Superior temporal gyrus (tissue), 1 donor: ENCODE measurements at regions not wholly inside any gene's neighbourhood (a gene's known extent, or its start where the extent isn't known, plus 50 kb on each side); places are given as distances from the start of the nearest gene placed in this dataset.
A peak's percentile ranks its signal among the peaks of the same experiment; 100 is the strongest.

Experiments used
- DNase-seq: peaks from one replicate; pipeline ENCODE4 v3.0.0-alpha.2; 2016; ENCODE audit errors: extremely low spot score

DNA sequence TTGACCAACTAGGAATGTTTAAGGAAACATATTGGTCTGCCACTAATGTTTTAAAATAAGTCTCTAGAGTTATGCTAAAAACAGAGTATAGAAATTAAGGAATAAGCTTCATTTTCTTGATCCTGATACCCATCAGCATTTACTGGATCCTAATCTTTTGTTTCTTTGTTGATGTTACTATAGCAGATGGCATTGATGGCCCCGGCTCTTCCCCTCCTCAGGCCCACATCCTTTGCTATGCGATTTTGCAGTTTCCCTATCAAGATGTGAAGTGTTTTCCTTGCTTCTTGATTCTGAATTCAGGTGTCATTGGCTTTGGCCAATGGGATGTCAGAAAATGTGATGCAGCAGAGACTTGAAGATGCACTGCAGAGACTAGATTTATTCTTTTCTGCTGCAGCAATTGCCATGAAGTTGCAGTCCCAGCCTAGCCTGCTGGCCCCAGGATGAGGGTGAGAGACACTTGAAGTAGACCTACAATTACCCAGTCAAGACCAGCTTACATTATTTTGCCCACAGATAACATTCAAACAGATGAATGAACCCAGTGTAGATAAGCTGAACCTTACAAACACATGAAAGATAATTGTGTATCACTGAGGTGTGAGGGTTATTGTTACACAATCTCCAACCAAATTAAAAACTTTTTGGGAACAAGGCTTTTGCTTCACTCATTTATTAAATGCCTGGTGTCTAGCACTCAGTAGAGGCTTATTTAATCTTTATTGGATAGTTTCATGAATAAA is 115.2 kb upstream of the ITGA4 start:
- no peak for DNase-seq

- DNase-seq = no peak
Measured at GRCh38 chr2:181348107-181348837, 108.9 kb upstream of the ITGA4 start.

GRCh38 chr2:181352158-181352557 is 105.0 kb upstream of the ITGA4 start:
- no peak for DNase-seq

DNA sequence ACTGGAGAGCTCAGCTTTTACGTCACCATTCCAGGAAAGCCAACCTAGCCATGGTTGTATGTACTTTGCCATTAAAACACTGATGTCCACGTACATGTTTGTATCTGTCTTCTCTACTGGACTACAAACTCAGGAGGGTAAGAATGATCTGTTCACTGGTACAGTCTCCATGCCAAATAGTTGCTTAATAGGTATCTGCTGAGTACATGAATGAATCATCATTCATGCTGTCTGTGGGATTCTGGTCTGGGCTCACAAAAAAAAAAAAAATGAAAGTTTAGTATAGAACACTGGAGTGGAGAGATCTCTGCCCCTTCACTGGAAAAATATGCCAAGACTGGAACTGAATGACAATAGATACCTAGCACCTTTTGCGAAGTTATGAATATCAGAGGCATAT is 102.6 kb upstream of the ITGA4 start:
- DNase-seq = no peak

DNA sequence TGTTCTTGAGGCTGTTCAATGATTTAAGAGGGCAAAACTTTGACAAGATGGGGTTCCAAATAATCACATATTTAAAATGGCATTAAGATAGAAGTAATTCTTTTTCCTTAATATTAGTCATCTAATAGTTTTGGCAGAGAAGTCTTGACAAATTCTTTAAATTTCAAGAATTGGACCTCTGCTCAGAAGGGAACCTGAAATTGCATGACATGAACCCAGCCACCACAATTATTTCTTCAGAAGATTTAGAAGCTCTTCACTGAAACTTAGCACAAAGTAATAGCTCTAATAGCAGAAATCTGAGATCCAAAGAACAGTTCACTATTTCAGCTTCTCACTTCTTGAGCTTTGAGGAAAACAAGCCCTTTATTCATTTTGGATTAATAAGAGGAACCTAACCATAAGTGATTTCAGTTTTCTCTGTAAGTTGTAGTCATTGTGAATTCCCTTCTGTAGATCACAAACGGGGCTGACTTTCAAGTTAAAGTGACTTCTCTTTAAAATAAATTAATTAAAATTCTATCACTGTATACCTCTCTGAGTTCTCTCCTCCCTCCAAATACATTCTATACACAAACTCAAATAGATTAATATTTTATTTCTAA is 100.6 kb upstream of the ITGA4 start:
- no peak for DNase-seq

- DNase-seq = no peak
Measured at GRCh38 chr2:181357979-181358378, 99.2 kb upstream of the ITGA4 start.

DNA sequence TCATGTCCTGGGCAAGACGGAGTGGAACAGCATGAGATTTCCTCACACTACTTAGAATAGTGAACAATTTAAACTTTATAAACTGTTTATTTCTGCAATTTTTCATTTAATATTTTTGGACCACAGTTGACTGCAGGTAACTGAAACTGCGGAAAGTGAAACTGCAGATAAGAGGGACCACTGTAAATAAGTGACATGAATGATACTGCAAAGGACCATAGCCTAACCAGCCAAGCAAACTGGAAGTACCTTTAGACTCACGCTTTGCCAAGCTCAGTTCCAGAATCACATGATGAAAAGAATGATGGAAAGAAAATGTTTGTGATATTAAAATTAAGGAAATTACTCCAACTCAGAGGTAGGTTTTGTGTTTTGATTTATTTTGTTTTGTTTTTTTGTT is 94.6 kb upstream of the ITGA4 start:
- no peak for DNase-seq

- DNase-seq = no peak
Measured at GRCh38 chr2:181363164-181363563, 94.0 kb upstream of the ITGA4 start.

DNA sequence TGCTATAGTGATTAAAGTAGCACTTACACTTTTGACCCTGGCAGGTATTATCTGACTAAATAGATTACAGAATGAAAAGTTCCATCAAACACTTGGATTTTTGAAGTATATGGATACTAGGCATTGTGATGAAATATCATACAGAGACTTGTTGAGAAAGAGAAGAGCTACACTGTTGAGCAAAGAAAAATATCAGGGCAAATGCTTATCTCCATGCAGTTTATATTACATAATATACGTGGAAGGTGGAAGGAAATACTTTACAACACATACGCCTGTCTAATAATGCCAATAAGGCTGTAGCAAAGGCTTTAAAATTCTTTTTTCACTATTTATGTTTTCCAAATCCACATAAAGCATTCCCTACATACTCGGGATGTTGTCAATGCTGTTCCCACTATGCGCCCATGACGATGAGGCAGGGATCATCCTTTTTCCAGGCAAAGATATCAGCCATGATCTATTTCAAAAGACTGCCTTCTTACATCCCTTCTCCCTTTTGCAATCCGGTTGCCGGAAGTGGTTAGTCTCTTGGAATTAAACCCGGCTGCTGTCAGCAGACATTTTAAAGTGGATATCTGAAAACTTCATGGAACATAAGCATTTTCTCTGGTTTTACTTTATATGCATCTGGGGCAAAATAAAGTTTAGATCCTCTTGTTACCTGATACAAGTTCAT is 92.6 kb upstream of the ITGA4 start:
- no peak for DNase-seq

DNA sequence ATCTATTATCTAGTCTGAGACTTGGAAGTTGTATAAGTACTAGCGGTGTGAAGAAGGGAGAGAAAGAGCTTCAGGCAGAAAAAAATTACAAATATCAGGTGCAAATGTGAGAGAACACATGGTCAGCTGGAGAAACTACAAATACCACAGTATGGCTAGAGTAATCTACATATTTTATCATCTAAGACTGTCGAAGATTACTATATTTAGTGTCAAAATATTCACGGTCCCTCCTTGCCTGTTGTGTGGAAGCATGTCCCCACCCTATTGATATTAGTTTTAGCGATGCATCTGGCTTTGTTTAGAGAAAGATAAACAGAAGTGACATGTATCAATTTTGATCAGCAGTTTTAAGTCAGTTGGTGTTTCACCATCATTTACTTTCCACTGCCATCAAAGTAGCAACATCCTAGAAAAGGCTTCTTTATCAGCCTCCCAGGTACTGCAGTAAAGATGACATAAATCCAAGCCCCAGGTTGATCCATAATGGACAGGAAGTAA is 90.5 kb upstream of the ITGA4 start:
- DNase-seq = no peak

DNA sequence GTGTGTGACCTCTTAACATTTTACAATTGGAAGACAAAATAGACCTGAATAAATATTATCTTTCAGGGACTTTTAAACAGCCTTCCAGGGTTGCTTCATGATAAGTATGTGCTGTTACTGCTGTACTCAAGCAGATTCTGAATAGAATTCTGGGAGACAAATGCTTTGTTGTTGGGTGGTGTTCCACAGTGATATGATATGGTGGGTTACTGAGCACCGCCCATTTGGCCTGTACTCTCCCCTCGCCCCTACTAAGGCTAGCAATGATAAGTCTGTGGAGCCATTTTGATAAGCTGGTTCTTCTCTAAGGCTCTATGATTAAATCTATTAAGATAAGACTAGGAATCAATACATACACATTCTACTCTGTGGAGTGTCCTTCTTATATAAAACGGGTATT is 89.8 kb upstream of the ITGA4 start:
- no peak for DNase-seq

GRCh38 chr2:181367906-181368435 is 89.2 kb upstream of the ITGA4 start:
- no peak for DNase-seq

DNA sequence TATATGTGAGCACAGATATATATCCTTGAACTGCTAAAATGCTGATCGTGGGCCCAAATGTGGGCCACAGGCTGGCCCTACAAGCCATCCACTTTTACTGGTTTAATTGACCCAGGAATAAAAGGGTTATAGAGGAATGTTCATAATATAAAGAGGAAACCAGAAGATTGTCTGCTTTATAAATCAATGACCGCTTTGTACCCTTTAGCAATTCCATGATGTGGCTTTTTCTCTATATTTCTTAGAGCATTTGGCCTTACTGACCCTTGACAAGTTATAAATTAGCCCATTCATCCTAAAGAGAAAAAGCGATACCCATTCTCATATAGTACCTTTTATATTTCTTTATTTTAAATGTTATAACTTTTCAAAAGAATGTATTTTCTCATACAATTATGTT is 87.1 kb upstream of the ITGA4 start:
- no peak for DNase-seq

DNA sequence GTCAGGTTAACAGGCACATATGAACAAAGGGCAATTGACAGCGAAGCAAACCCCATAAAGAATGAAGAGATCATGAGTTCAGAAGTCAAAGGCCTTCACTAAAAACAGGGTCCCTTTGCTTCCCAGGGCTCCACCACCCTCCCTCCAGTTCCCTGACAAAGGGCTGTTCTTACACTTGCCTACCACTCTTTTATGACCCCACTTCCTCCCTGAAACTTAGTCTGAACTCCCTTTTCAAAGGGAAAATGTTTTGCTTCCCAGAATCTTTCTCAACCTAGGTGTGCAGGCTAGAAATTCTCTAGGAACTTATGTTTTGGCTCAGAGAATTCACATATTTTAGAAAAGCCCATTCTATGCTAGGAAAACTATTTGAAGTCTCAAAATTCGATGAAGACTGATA is 86.0 kb upstream of the ITGA4 start:
- no peak for DNase-seq

GRCh38 chr2:181371782-181372645 is 85.2 kb upstream of the ITGA4 start:
- DNase-seq = peak; percentile 17

DNA sequence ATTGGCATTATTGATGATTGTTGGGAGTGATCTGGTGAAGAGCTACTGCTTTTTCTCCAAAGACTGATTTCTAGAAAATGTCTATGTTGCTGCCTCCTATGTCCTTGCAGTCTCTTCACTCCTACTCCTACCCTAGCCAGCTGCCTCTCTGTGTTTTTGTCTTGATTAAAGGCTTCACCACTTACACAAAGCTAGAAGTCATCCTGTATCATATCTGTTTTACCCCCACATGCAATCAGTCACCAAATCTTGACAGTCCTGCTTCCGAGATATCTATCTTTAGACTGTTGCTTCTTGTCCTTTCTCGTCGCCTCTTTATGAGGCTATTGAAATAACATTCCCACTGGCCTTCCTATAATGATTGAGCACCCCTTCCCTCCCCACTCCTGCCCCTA is 84.5 kb upstream of the ITGA4 start:
- DNase-seq = peak; percentile 15

DNA sequence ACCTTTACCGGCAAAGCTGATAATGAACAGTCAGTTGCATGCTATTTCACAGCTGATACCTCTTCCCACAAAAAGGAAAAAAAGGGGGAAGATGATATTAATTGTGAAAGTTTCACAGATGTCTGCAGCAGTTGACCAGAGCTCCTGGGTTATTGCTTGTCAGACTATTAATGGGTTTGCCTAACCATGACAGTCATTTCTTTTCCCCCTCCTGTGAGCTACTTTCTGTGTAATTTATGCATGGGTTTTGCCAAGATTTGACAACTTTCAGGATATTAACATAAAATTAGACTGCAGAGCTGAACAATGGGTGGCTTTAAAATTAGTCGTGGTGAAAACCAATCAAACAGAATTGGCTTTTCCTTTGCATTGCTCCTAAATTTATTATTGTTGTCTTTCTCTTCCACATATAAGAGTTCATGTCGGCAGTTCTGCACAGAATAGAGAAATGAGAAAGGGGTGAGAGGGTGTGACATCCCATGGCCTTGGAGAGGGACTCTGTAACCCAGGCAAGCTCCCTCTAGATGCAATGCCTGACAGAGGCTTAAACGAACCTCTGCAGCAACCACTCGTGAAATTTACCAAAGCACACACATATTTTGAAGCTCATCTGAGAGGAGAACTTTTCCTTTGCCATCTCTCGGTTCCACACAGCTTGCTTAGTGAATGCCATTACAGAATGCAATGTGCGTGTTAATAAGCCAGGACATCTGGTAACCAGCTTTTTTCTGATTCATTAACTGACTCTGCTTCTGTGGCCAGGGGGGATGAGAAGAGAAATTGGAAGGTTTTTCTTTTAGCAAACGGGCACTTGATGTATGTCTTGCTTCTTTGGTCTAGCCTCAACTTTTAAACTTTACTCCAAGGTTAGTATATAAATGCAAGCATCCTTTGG is 82.2 kb upstream of the ITGA4 start:
- DNase-seq = no peak

GRCh38 chr2:181376442-181376841 is 80.7 kb upstream of the ITGA4 start:
- no peak for DNase-seq

DNA sequence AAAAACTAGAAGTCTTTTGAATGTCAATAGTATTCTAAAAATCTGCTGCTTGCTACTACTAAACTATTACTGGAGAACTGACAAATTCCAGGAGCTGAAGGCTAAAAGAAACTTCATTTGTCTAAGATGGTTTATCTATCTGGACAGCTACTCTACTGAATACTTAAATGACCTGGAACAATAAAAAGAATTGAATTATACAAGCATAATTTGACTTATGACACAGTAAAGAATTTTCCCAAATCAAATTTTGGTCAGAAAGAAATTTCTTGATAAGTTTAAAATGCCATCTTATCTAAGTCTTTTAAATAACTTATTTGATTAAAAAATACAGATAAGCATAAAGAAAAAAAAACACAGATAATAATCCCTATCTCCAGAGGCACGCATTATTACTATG is 80.2 kb upstream of the ITGA4 start:
- DNase-seq = no peak

DNA sequence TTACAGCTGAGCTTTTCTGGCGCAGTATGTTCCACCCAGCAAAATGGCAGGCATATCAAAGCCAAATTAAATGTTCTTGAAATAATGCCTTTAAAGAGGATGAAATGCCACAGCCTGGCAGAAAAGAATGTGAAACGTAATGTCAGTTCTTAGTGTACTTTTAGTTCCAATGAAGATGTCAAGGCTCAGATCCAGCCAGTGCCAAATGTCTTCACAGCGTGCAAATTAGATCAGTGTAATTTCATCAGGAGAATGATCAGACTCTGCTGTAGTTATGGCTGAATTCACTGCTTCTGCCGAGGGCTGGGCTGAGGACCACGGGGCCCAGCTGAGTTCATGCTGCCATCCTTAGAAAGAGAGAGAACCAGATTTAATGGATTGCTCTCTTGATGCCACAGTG is 78.7 kb upstream of the ITGA4 start:
- DNase-seq = no peak
